ENCODE measurements at regions not wholly inside any gene's neighbourhood (a gene's known extent, or its start where the extent isn't known, plus 50 kb on each side); places are given as distances from the start of the nearest gene placed in this dataset.

- TF ChIP-seq DZIP1 (CRISPR knock-in tag; IDR thresholded peaks at IDR 0.05) (no peak), SMARCC2 (IDR thresholded peaks at IDR 0.05) (no peak), ZNF850 (CRISPR knock-in tag; conservative IDR thresholded peaks at IDR 0.05) (no peak), MLLT10 (CRISPR knock-in tag; IDR thresholded peaks at IDR 0.05) (no peak), ZFX (CRISPR knock-in tag; IDR thresholded peaks at IDR 0.05; ENCODE audit: low read depth) (no peak), REPIN1 (CRISPR knock-in tag; IDR thresholded peaks at IDR 0.05; ENCODE audit: borderline replicate concordance, low read depth) (0 out of 2 replicates have a peak, but pooled peaks have one; percentile 59), CBX1 (IDR thresholded peaks at IDR 0.05; ENCODE audit: low read depth) (no peak), ZZZ3 (CRISPR knock-in tag; IDR thresholded peaks at IDR 0.05; ENCODE audit: borderline replicate concordance) (no peak), CREB3 (CRISPR knock-in tag; IDR thresholded peaks at IDR 0.05) (no peak), ZFP82 (CRISPR knock-in tag; IDR thresholded peaks at IDR 0.05; ENCODE audit: borderline replicate concordance) (no peak), ASH2L (IDR thresholded peaks at IDR 0.05; ENCODE audit: insufficient read length, low read depth, low read length) (no peak), ZNF256 (CRISPR knock-in tag; conservative IDR thresholded peaks at IDR 0.05) (no peak), MIXL1 (CRISPR knock-in tag; IDR thresholded peaks at IDR 0.05) (peak; percentile 38; the same call in 1 of the 2 replicates), THAP11 (CRISPR knock-in tag; IDR thresholded peaks at IDR 0.05) (0 out of 2 replicates have a peak, but pooled peaks have one; percentile 21), SIX1 (CRISPR knock-in tag; IDR thresholded peaks at IDR 0.05; ENCODE audit: borderline replicate concordance) (no peak; the same call in 1 of the 2 replicates), SP1 (IDR thresholded peaks at IDR 0.05) (no peak), SP1 (CRISPR knock-in tag; IDR thresholded peaks at IDR 0.05) (no peak), HOXD1 (CRISPR knock-in tag; IDR thresholded peaks at IDR 0.05) (no peak), ZNF644 (CRISPR knock-in tag; IDR thresholded peaks at IDR 0.05; ENCODE audit: low read depth) (no peak), ZNF629 (CRISPR knock-in tag; conservative IDR thresholded peaks at IDR 0.05) (no peak), CBFB (CRISPR knock-in tag; IDR thresholded peaks at IDR 0.05) (peak; percentile 97), SSRP1 (CRISPR knock-in tag; IDR thresholded peaks at IDR 0.05) (no peak)
- TF ChIP-seq, protein P1, sequence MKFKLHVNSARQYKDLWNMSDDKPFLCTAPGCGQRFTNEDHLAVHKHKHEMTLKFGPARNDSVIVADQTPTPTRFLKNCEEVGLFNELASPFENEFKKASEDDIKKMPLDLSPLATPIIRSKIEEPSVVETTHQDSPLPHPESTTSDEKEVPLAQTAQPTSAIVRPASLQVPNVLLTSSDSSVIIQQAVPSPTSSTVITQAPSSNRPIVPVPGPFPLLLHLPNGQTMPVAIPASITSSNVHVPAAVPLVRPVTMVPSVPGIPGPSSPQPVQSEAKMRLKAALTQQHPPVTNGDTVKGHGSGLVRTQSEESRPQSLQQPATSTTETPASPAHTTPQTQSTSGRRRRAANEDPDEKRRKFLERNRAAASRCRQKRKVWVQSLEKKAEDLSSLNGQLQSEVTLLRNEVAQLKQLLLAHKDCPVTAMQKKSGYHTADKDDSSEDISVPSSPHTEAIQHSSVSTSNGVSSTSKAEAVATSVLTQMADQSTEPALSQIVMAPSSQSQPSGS (CRISPR knock-in tag; IDR thresholded peaks at IDR 0.05), result no peak
- TF ChIP-seq, protein P2, sequence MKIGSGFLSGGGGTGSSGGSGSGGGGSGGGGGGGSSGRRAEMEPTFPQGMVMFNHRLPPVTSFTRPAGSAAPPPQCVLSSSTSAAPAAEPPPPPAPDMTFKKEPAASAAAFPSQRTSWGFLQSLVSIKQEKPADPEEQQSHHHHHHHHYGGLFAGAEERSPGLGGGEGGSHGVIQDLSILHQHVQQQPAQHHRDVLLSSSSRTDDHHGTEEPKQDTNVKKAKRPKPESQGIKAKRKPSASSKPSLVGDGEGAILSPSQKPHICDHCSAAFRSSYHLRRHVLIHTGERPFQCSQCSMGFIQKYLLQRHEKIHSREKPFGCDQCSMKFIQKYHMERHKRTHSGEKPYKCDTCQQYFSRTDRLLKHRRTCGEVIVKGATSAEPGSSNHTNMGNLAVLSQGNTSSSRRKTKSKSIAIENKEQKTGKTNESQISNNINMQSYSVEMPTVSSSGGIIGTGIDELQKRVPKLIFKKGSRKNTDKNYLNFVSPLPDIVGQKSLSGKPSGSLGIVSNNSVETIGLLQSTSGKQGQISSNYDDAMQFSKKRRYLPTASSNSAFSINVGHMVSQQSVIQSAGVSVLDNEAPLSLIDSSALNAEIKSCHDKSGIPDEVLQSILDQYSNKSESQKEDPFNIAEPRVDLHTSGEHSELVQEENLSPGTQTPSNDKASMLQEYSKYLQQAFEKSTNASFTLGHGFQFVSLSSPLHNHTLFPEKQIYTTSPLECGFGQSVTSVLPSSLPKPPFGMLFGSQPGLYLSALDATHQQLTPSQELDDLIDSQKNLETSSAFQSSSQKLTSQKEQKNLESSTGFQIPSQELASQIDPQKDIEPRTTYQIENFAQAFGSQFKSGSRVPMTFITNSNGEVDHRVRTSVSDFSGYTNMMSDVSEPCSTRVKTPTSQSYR (CRISPR knock-in tag; IDR thresholded peaks at IDR 0.05; ENCODE audit: borderline replicate concordance), result no peak
- TF ChIP-seq, protein P3, sequence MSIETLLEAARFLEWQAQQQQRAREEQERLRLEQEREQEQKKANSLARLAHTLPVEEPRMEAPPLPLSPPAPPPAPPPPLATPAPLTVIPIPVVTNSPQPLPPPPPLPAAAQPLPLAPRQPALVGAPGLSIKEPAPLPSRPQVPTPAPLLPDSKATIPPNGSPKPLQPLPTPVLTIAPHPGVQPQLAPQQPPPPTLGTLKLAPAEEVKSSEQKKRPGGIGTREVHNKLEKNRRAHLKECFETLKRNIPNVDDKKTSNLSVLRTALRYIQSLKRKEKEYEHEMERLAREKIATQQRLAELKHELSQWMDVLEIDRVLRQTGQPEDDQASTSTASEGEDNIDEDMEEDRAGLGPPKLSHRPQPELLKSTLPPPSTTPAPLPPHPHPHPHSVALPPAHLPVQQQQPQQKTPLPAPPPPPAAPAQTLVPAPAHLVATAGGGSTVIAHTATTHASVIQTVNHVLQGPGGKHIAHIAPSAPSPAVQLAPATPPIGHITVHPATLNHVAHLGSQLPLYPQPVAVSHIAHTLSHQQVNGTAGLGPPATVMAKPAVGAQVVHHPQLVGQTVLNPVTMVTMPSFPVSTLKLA (IDR thresholded peaks at IDR 0.05), result no peak
Measured at GRCh38 chr20:48377940-48378339, 449.9 kb downstream of the PREX1 start (continued).
